ENCODE measurements at regions not wholly inside any gene's neighbourhood (a gene's known extent, or its start where the extent isn't known, plus 50 kb on each side); places are given as distances from the start of the nearest gene placed in this dataset.

DNA sequence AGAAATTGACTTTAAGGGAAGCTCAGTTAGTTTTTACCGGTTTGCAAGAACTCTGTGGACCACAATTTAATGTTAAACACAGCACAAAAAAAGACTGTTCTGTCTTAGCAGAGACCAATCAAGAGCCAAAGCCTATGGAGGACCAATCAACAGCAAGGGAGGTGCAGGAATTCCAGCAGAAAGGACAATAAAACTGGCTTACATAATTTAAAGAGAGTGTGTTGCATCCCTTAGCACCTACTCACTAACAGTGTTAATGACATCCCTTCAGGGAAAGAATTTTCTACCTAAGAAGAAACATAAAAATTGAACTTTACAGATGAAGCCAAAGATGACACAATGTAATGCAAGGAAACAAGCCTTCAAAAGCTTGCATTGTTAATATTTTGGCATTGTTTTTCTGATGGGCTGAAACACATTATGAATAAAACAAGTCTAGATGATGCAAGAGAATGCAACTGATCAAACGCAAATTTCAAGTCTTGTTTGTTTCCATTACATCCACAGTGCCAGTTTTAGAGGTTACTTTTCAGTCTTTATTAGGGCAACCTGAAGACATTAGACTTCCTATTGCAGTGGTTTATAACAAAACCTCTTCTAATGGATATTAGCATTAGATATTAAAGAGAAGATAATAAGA, 111.3 kb upstream of the FST start:
- TF ChIP-seq, protein P1, sequence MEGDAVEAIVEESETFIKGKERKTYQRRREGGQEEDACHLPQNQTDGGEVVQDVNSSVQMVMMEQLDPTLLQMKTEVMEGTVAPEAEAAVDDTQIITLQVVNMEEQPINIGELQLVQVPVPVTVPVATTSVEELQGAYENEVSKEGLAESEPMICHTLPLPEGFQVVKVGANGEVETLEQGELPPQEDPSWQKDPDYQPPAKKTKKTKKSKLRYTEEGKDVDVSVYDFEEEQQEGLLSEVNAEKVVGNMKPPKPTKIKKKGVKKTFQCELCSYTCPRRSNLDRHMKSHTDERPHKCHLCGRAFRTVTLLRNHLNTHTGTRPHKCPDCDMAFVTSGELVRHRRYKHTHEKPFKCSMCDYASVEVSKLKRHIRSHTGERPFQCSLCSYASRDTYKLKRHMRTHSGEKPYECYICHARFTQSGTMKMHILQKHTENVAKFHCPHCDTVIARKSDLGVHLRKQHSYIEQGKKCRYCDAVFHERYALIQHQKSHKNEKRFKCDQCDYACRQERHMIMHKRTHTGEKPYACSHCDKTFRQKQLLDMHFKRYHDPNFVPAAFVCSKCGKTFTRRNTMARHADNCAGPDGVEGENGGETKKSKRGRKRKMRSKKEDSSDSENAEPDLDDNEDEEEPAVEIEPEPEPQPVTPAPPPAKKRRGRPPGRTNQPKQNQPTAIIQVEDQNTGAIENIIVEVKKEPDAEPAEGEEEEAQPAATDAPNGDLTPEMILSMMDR (IDR thresholded peaks at IDR 0.05): no peak
- TF ChIP-seq EZH2 (IDR thresholded peaks at IDR 0.05; ENCODE audit: borderline replicate concordance, insufficient read depth, low read depth, low read length, poor library complexity, severe bottlenecking): no peak

All from B cell (primary cell).